Bronchial epithelial cell (primary cell): ENCODE measurements at regions not wholly inside any gene's neighbourhood (a gene's known extent, or its start where the extent isn't known, plus 50 kb on each side); places are given as distances from the start of the nearest gene placed in this dataset.

Experiments
- DNase-seq: peaks from one replicate; pipeline ENCODE4 v3.0.0-alpha.2; 2010; ENCODE audit warnings: low read depth
- FAIRE-seq: peaks from 2 replicates; lab custom pipeline; 2011; peaks lifted over from hg19 to GRCh38; lab: Jason Lieb, UNC
- H3K27me3 ChIP-seq: 2 replicates; pipeline ENCODE4 v1.5.1; 2011; ENCODE audit warnings: low read length; ENCODE audit not compliant: control insufficient read depth, insufficient read depth
- H3K36me3 ChIP-seq: 2 replicates; pipeline ENCODE4 v1.5.1; 2011; ENCODE audit warnings: low read length; ENCODE audit not compliant: control insufficient read depth, insufficient read depth
- H3K4me3 ChIP-seq: 2 replicates; pipeline ENCODE4 v1.5.1; 2011; ENCODE audit warnings: mild to moderate bottlenecking, low read depth, low read length, control low read depth
- CTCF ChIP-seq: IDR thresholded peaks from 2 replicates; pipeline ENCODE4 v1.5.1; 2011; ENCODE audit warnings: mild to moderate bottlenecking, moderate library complexity, low read length, control low read depth, inconsistent platforms; ENCODE audit not compliant: insufficient read depth, severe bottlenecking

- DNase-seq (no peak), FAIRE-seq (no peak)
- Histone ChIP-seq H3K4me3 (no peak overlapping the region), H3K36me3 (no peaks in the 10 kb centered on the region), H3K27me3 (no peaks in the 10 kb centered on the region)
- TF ChIP-seq CTCF, result no peak
Measured at GRCh38 chr16:7021653-7022275, 310.9 kb upstream of the RBFOX1 start.

- H3K36me3 ChIP-seq, result no peaks in the 10 kb centered on the region
- no peak for TF ChIP-seq CTCF
- DNase-seq, result no peak
- H3K4me3 ChIP-seq, result no peak overlapping the region
- FAIRE-seq, result no peak
- H3K27me3 ChIP-seq, result no peaks in the 10 kb centered on the region
Measured at GRCh38 chr16:7017006-7017662, 315.5 kb upstream of the RBFOX1 start.

- TF ChIP-seq CTCF, result no peak
- Histone ChIP-seq H3K27me3 (no peaks in the 10 kb centered on the region), H3K36me3 (no peaks in the 10 kb centered on the region), H3K4me3 (no peak overlapping the region)
- DNase-seq (no peak), FAIRE-seq (no peak)
Measured at GRCh38 chr16:7014756-7015155, 317.9 kb upstream of the RBFOX1 start.

GRCh38 chr16:7013990-7014389 lies 318.7 kb upstream of the RBFOX1 start:
- no peak overlapping the region for H3K4me3 ChIP-seq
- DNase-seq (no peak), FAIRE-seq (no peak)
- no peaks in the 10 kb centered on the region for H3K27me3 ChIP-seq
- no peak for TF ChIP-seq CTCF
- no peaks in the 10 kb centered on the region for H3K36me3 ChIP-seq

- no peak for TF ChIP-seq CTCF
- no peak overlapping the region for H3K4me3 ChIP-seq
- no peaks in the 10 kb centered on the region for H3K27me3 ChIP-seq
- FAIRE-seq (no peak), DNase-seq (no peak)
- no peaks in the 10 kb centered on the region for H3K36me3 ChIP-seq
Measured at GRCh38 chr16:7004266-7004665, 328.4 kb upstream of the RBFOX1 start.

GRCh38 chr16:6993544-6993943 lies 339.1 kb upstream of the RBFOX1 start:
- H3K36me3 ChIP-seq, result no peaks in the 10 kb centered on the region
- H3K27me3 ChIP-seq, result no peaks in the 10 kb centered on the region
- no peak for TF ChIP-seq CTCF
- no peak for FAIRE-seq
- H3K4me3 ChIP-seq, result no peak overlapping the region
- no peak for DNase-seq
